AG04449 (cell line): ENCODE measurements at regions not wholly inside any gene's neighbourhood (a gene's known extent, or its start where the extent isn't known, plus 50 kb on each side); places are given as distances from the start of the nearest gene placed in this dataset.

Experiments used
- CTCF ChIA-PET: fragments of 350-600 bp; formaldehyde crosslinking; extraction: SDS; loops from one replicate; lab custom pipeline; 2021; ENCODE audit warnings: antibody characterized with exemption; lab: Yijun Ruan, JAX
- POLR2A ChIA-PET: fragments of 400-600, 350-600 bp; formaldehyde crosslinking; extraction: SDS; loops from one replicate; lab custom pipeline; 2020; ENCODE audit warnings: antibody characterized with exemption, inconsistent platforms; lab: Yijun Ruan, JAX
- DNase-seq: peaks from one replicate; pipeline ENCODE4 v3.0.0-alpha.2; 2010; ENCODE audit warnings: low read depth, low spot score
- H3K4me3 ChIP-seq: 2 replicates; pipeline ENCODE4 v1.5.1; 2011; ENCODE audit warnings: low read depth, mild to moderate bottlenecking, control low read depth, low read length
- CTCF ChIP-seq: IDR thresholded peaks from one replicate; pipeline ENCODE4 v1.5.1; 2011; ENCODE audit warnings: mild to moderate bottlenecking, moderate library complexity, low read length, control low read depth, inconsistent platforms; ENCODE audit not compliant: insufficient read depth; ENCODE audit errors: missing control alignments

- ChIA-PET CTCF (no interaction called here), POLR2A (no interaction called here)
- no peak overlapping the region for H3K4me3 ChIP-seq
- no peak for DNase-seq
- no peak for TF ChIP-seq CTCF
Measured at GRCh38 chr20:7492257-7492656, 448.0 kb downstream of the HAO1 start.

GRCh38 chr20:7493311-7493710, 446.9 kb downstream of the HAO1 start:
- DNase-seq: no peak
- ChIA-PET POLR2A (no interaction called here), CTCF (no interaction called here)
- H3K4me3 ChIP-seq: no peak overlapping the region
- no peak for TF ChIP-seq CTCF

DNA sequence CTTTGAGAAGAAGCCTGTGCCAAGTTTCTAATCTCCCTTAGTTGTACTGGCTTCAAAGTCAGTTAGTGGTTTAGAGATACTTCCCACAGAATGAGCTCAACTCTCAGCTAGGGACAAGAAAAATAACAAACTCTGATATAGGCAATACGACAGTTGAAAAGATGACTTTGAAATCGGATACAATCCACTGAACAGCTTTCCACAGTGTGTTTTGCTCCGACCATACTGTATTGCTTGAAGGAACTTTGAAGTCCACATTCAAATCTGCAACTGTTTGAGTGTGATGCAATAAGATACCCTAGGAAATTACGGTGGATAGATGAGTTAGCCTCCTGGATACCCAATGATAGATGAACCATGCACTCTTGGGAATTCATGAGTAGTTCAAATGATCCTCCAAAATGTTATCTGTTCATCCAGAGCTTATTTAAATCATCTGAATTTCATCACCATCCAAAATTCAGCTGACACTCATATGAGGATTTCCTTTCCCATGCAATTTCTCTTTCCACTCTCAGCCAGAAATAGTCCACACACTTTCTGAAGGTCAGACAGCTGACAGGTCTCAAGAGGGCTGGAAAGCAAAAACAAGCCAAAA, 443.8 kb downstream of the HAO1 start:
- no peak overlapping the region for H3K4me3 ChIP-seq
- ChIA-PET POLR2A (no interaction called here), CTCF (no interaction called here)
- TF ChIP-seq CTCF: no peak
- DNase-seq: peak; percentile 4

DNA sequence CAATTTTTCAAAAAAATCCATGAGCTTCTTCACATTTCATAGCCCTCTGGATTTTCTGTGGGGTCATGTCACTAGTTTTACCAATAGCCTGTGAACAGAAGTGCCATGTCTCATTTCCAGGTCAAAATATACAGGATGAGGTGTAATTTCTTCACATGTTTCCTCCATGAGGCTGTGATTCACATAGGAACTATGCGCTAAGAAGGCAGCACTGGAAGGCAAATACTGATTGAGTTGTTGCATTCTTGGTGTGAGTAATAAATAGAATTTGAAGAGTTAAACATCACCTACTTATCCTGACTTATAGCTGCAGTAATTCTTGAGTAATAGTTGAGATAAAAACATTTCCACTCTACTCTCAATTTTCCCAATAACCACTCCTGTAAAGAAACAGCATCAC, 442.3 kb downstream of the HAO1 start:
- ChIA-PET POLR2A (no interaction called here), CTCF (no interaction called here)
- peak; percentile 9 for DNase-seq
- no peak for TF ChIP-seq CTCF
- H3K4me3 ChIP-seq: no peak overlapping the region

- no peak overlapping the region for H3K4me3 ChIP-seq
- CTCF ChIA-PET: no interaction called here
- no peak for TF ChIP-seq CTCF
- no peak for DNase-seq
- POLR2A ChIA-PET: no interaction called here
Measured at GRCh38 chr20:7499201-7499600, 441.1 kb downstream of the HAO1 start.

DNA sequence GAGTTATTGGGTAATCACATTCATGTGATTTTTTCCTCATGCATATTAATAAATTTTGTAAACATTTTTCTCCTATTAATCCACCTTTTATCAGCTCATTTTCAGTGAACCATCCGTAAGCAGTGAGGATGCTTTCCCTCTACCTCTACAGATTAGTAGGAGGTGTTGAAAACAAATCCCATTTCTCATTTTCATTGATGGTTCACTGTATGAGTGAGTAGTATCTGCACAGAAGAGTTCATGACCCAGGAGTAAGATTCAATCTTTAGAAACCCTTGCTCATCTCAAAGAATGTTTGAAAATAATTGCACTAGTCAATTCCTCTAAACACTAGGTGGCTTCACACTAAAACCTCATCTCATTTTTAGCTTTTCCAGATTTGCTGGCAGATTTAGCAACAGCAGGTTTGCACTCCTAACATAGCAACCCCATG, 440.0 kb downstream of the HAO1 start:
- no peak overlapping the region for H3K4me3 ChIP-seq
- no peak for TF ChIP-seq CTCF
- ChIA-PET POLR2A (no interaction called here), CTCF (no interaction called here)
- DNase-seq: no peak
